H9 (cell line): ENCODE measurements at regions not wholly inside any gene's neighbourhood (a gene's known extent, or its start where the extent isn't known, plus 50 kb on each side); places are given as distances from the start of the nearest gene placed in this dataset.

Experiments used
- DNase-seq: peaks from one replicate; pipeline ENCODE4 v3.0.0-alpha.2; 2017
- H2AFZ ChIP-seq: one replicate; pipeline ENCODE4 v1.6.1; 2013; ENCODE audit warnings: mild to moderate bottlenecking, low read length, control low read depth, moderate library complexity
- H2AK5ac ChIP-seq: 2 replicates; pipeline ENCODE4 v1.6.1; 2013; ENCODE audit warnings: low read length, control low read depth, mixed read lengths; ENCODE audit not compliant: insufficient read length
- H2BK120ac ChIP-seq: one replicate; pipeline ENCODE4 v1.6.1; 2013; ENCODE audit warnings: low read depth, mild to moderate bottlenecking, low read length, control low read depth, inconsistent platforms; ENCODE audit not compliant: poor library complexity, severe bottlenecking
- H2BK12ac ChIP-seq: 2 replicates; pipeline ENCODE4 v1.6.1; 2013; ENCODE audit warnings: low read length, control low read depth, mixed read lengths, low read depth; ENCODE audit not compliant: insufficient read length
- H2BK15ac ChIP-seq: 2 replicates; pipeline ENCODE4 v1.6.1; 2013; ENCODE audit warnings: low read depth, low read length, control low read depth
- H2BK20ac ChIP-seq: one replicate; pipeline ENCODE4 v1.6.1; 2013; ENCODE audit warnings: low read depth, mild to moderate bottlenecking, low read length, control low read depth, inconsistent platforms; ENCODE audit not compliant: poor library complexity, severe bottlenecking
- H2BK5ac ChIP-seq: 2 replicates; pipeline ENCODE4 v1.6.1; 2013; ENCODE audit warnings: low read length, control low read depth, mixed read lengths; ENCODE audit not compliant: insufficient read length
- H3K14ac ChIP-seq: 2 replicates; pipeline ENCODE4 v1.6.1; 2013; ENCODE audit warnings: low read length, control low read depth; ENCODE audit not compliant: insufficient read depth
- H3K18ac ChIP-seq: 2 replicates; pipeline ENCODE4 v1.6.1; 2013; ENCODE audit warnings: low read depth, mild to moderate bottlenecking, mixed read lengths, low read length, control low read depth; ENCODE audit not compliant: insufficient read length
- H3K23ac ChIP-seq: 2 replicates; pipeline ENCODE4 v1.6.1; 2013; ENCODE audit warnings: low read length, control low read depth, mixed read lengths, low read depth; ENCODE audit not compliant: insufficient read length
- H3K23me2 ChIP-seq: 2 replicates; pipeline ENCODE4 v1.6.1; 2013; ENCODE audit warnings: low read depth, mild to moderate bottlenecking, mixed read lengths, low read length, control low read depth; ENCODE audit not compliant: insufficient read length, poor library complexity, severe bottlenecking
- H3K27ac ChIP-seq: 2 replicates; pipeline ENCODE4 v1.5.1; 2013; ENCODE audit warnings: low read length, control low read depth, mixed read lengths, low read depth; ENCODE audit not compliant: insufficient read length
- H3K27me3 ChIP-seq: 2 replicates; pipeline ENCODE4 v1.6.1; 2013; ENCODE audit warnings: low read length, control low read depth, inconsistent platforms; ENCODE audit not compliant: insufficient read depth
- H3K4ac ChIP-seq: 2 replicates; pipeline ENCODE4 v1.6.1; 2013; ENCODE audit warnings: low read depth, mild to moderate bottlenecking, control low read depth, inconsistent platforms, low read length, moderate library complexity
- H3K4me1 ChIP-seq: 2 replicates; pipeline ENCODE4 v1.6.1; 2013; ENCODE audit warnings: low read length, control low read depth, inconsistent platforms; ENCODE audit not compliant: insufficient read depth
- H3K4me2 ChIP-seq: 2 replicates; pipeline ENCODE4 v1.6.1; 2013; ENCODE audit warnings: low read length, control low read depth, mixed read lengths; ENCODE audit not compliant: insufficient read length, insufficient read depth
- H3K56ac ChIP-seq: 2 replicates; pipeline ENCODE4 v1.6.1; 2013; ENCODE audit warnings: low read depth, mild to moderate bottlenecking, mixed read lengths, low read length, control low read depth; ENCODE audit not compliant: insufficient read length
- H3K79me1 ChIP-seq: 2 replicates; pipeline ENCODE4 v1.6.1; 2013; ENCODE audit warnings: low read depth, mild to moderate bottlenecking, moderate library complexity, low read length, control low read depth, inconsistent platforms; ENCODE audit not compliant: insufficient read depth, poor library complexity, severe bottlenecking
- H3K79me2 ChIP-seq: 2 replicates; pipeline ENCODE4 v1.6.1; 2013; ENCODE audit warnings: low read length, control low read depth, inconsistent platforms; ENCODE audit not compliant: insufficient read depth
- H3K9ac ChIP-seq: 2 replicates; pipeline ENCODE4 v1.6.1; 2013; ENCODE audit warnings: low read length, control low read depth, mixed read lengths; ENCODE audit not compliant: insufficient read length; ENCODE audit errors: extremely low read depth
- H3K9me3 ChIP-seq: one replicate; pipeline ENCODE4 v1.6.1; 2013; ENCODE audit warnings: low read depth, low read length, inconsistent platforms; ENCODE audit not compliant: control insufficient read depth
- H3T11ph ChIP-seq: one replicate; pipeline ENCODE4 v1.6.1; 2013; ENCODE audit warnings: mild to moderate bottlenecking, low read length, control low read depth, inconsistent platforms
- H4K20me1 ChIP-seq: one replicate; pipeline ENCODE4 v1.6.1; 2013; ENCODE audit not compliant: control insufficient read depth, insufficient read length, insufficient read depth
- H4K5ac ChIP-seq: 2 replicates; pipeline ENCODE4 v1.6.1; 2013; ENCODE audit warnings: low read depth, mild to moderate bottlenecking, mixed read lengths, low read length, control low read depth; ENCODE audit not compliant: insufficient read length
- H4K8ac ChIP-seq: replicated peaks from 2 replicates; pipeline ENCODE4 v1.6.1; 2013; ENCODE audit warnings: low read length, control low read depth, mixed read lengths, low read depth; ENCODE audit not compliant: insufficient read length
- H4K91ac ChIP-seq: 2 replicates; pipeline ENCODE4 v1.6.1; 2013; ENCODE audit warnings: low read depth, mild to moderate bottlenecking, moderate library complexity, mixed read lengths, low read length, control low read depth; ENCODE audit not compliant: insufficient read length
- H3K27ac Mint-ChIP-seq, 3 experiments: 2 replicates in 2 of 3; 3 replicates in 1 of 3; pipeline ENCODE4 v1.8.0; 2020 to 2021; ENCODE audit warnings: mixed read lengths in 3 of 3, mild to moderate bottlenecking in 1 of 3, moderate library complexity in 1 of 3
- H3K27me3 Mint-ChIP-seq: 2 replicates; pipeline ENCODE4 v1.8.0; 2021; ENCODE audit warnings: low read depth, mild to moderate bottlenecking, moderate library complexity, mixed read lengths
- H3K36me3 Mint-ChIP-seq, 3 experiments: 2 replicates in 2 of 3; 3 replicates in 1 of 3; pipeline ENCODE4 v1.8.0; 2020 to 2021; ENCODE audit warnings: low read depth in 3 of 3, mixed read lengths in 3 of 3; ENCODE audit not compliant: insufficient read depth in 1 of 3
- H3K4me1 Mint-ChIP-seq, 2 experiments: 2 replicates each; pipeline ENCODE4 v1.8.0; 2020; ENCODE audit warnings: mixed read lengths in 2 of 2
- H3K4me3 Mint-ChIP-seq, 2 experiments: 2 replicates in 1 of 2; 3 replicates in 1 of 2; pipeline ENCODE4 v1.8.0; 2020 to 2021; ENCODE audit warnings: mild to moderate bottlenecking in 2 of 2, mixed read lengths in 2 of 2, moderate library complexity in 1 of 2
- H3K9me3 Mint-ChIP-seq, 2 experiments: 2 replicates in 1 of 2; 3 replicates in 1 of 2; pipeline ENCODE4 v1.8.0; 2020; ENCODE audit warnings: mild to moderate bottlenecking in 2 of 2, mixed read lengths in 2 of 2, moderate library complexity in 1 of 2
- WGBS: extraction: QIAGEN DNeasy Blood & Tissue Kit; methylation state at CpG from one replicate; pipeline ENCODE4 v1.1.7; 2013; ENCODE audit warnings: missing lambda C conversion rate, low lambda C conversion rate, mixed read lengths; ENCODE audit not compliant: insufficient read length; ENCODE audit errors: extremely low coverage; 5-methylcytosine and 5-hydroxymethylcytosine counted together
- TF ChIP-seq, protein P1 (sequence below): fragments of 200-600 bp; sonication (generic); conservative IDR thresholded peaks from 3 replicates; pipeline ENCODE4 v1.8.0; 2021; ENCODE audit warnings: antibody characterized with exemption, mild to moderate bottlenecking

DNA sequence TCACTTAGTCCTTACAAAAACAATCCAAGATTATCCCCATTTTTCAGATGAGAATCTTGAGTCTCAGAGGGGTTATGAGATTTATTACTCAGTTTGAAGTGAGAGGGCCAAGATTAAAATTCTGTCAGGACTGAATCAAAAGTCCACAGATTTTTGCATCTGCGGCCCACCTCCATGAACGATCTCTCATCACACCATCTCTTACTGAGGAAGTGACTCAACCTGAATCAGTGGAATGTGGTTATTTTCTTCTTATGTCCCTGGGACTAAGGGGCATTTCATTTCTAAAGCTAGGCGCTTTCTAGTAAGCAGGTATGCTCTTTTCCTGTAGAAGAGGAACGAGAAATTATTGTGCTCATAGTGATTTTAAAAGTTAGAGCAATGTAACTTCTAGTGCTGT lies 360.3 kb upstream of the SPHKAP start:
- Histone ChIP-seq H2AFZ (no peak overlapping the region), H3K23me2 (no peaks in the 10 kb centered on the region), H2BK5ac (no peak overlapping the region), H3K23ac (no peak overlapping the region), H3K9ac (no peak overlapping the region), H2BK20ac (no peak overlapping the region), H3K14ac (no peak overlapping the region), H2BK12ac (no peak overlapping the region), H3T11ph (no peak overlapping the region), H2AK5ac (no peak overlapping the region), H4K8ac (no peak overlapping the region), H3K4ac (no peak overlapping the region), H3K79me2 (no peaks in the 10 kb centered on the region), H4K91ac (no peak overlapping the region), H3K27ac (no peak overlapping the region), H3K4me1 (no peaks in the 10 kb centered on the region), H3K4me2 (no peak overlapping the region), H2BK120ac (no peak overlapping the region), H3K79me1 (no peaks in the 10 kb centered on the region), H4K5ac (no peak overlapping the region), H3K18ac (no peak overlapping the region), H3K9me3 (no peaks in the 10 kb centered on the region), H2BK15ac (no peak overlapping the region), H3K27me3 (no peaks in the 10 kb centered on the region), H3K56ac (no peak overlapping the region), H4K20me1 (no peaks in the 10 kb centered on the region)
- WGBS = no CpG with 5 or more reads among the region's 4 CpGs
- Mint-ChIP-seq H3K4me1 (peaks cover 0 to 4% of the 10 kb centered on the region in 2 experiments; a peak in 1 of 4 replicates), H3K27ac (no peak overlapping the region), H3K36me3 (peaks cover 3 to 21% (median 17%) of the 10 kb centered on the region in 3 experiments; a peak in 6 of 7 replicates), H3K4me3 (no peak overlapping the region), H3K27me3 (no peaks in the 10 kb centered on the region), H3K9me3 (peaks cover 22 to 33% of the 10 kb centered on the region in 2 experiments)
- TF ChIP-seq, protein P1, sequence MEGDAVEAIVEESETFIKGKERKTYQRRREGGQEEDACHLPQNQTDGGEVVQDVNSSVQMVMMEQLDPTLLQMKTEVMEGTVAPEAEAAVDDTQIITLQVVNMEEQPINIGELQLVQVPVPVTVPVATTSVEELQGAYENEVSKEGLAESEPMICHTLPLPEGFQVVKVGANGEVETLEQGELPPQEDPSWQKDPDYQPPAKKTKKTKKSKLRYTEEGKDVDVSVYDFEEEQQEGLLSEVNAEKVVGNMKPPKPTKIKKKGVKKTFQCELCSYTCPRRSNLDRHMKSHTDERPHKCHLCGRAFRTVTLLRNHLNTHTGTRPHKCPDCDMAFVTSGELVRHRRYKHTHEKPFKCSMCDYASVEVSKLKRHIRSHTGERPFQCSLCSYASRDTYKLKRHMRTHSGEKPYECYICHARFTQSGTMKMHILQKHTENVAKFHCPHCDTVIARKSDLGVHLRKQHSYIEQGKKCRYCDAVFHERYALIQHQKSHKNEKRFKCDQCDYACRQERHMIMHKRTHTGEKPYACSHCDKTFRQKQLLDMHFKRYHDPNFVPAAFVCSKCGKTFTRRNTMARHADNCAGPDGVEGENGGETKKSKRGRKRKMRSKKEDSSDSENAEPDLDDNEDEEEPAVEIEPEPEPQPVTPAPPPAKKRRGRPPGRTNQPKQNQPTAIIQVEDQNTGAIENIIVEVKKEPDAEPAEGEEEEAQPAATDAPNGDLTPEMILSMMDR = no peak
- no peak for DNase-seq
